ENCODE measurements at regions not wholly inside any gene's neighbourhood (a gene's known extent, or its start where the extent isn't known, plus 50 kb on each side); places are given as distances from the start of the nearest gene placed in this dataset.

- DNase-seq: no peak
- Histone ChIP-seq H3K36me3 (ENCODE audit: control insufficient read depth in 2 of 3, insufficient read depth in 3 of 3, low read length in 3 of 3) (no peaks in the 10 kb centered on the region), H3K27ac (ENCODE audit: low read depth in 2 of 2, low read length in 2 of 2) (no peak overlapping the region), H3K9me3 (ENCODE audit: control insufficient read depth in 2 of 3, insufficient read depth in 1 of 3, low read length in 3 of 3) (no peaks in the 10 kb centered on the region), H3K9ac (ENCODE audit: low read length in 3 of 3) (no peak overlapping the region), H3K27me3 (ENCODE audit: control insufficient read depth, insufficient read depth, low read length) (no peaks in the 10 kb centered on the region), H3K4me1 (ENCODE audit: control insufficient read depth in 2 of 3, insufficient read depth in 2 of 3, low read depth in 1 of 3, low read length in 3 of 3) (no peaks in the 10 kb centered on the region), H3K4me3 (ENCODE audit: low read length in 3 of 3) (no peak overlapping the region)
- peak; percentile 86 for FAIRE-seq
- no peak for TF ChIP-seq CTCF (IDR thresholded peaks at IDR 0.05; ENCODE audit: borderline replicate concordance, extremely low read depth, insufficient read depth)
- intact Hi-C loops (cut with DNase I): no loop called here
These were observed 162.1 kb upstream of the SOX5 start for GRCh38 chr12:24111616-24112015.

GRCh38 chr12:24111086-24111485, 161.6 kb upstream of the SOX5 start:
- no peaks in the 10 kb centered on the region for H3K36me3 ChIP-seq (ENCODE audit: control insufficient read depth in 2 of 3, insufficient read depth in 3 of 3, low read length in 3 of 3)
- H3K9me3 ChIP-seq (ENCODE audit: control insufficient read depth in 2 of 3, insufficient read depth in 1 of 3, low read length in 3 of 3): no peaks in the 10 kb centered on the region
- TF ChIP-seq CTCF (IDR thresholded peaks at IDR 0.05; ENCODE audit: borderline replicate concordance, extremely low read depth, insufficient read depth): no peak
- FAIRE-seq: no peak
- H3K27me3 ChIP-seq (ENCODE audit: control insufficient read depth, insufficient read depth, low read length): no peaks in the 10 kb centered on the region
- no peak overlapping the region for H3K27ac ChIP-seq (ENCODE audit: low read depth in 2 of 2, low read length in 2 of 2)
- no peak overlapping the region for H3K4me3 ChIP-seq (ENCODE audit: low read length in 3 of 3)
- H3K9ac ChIP-seq (ENCODE audit: low read length in 3 of 3): no peak overlapping the region
- no peaks in the 10 kb centered on the region for H3K4me1 ChIP-seq (ENCODE audit: control insufficient read depth in 2 of 3, insufficient read depth in 2 of 3, low read depth in 1 of 3, low read length in 3 of 3)
- intact Hi-C loops (cut with DNase I): no loop called here
- DNase-seq: no peak

GRCh38 chr12:24109381-24110039, 160.0 kb upstream of the SOX5 start:
- no peaks in the 10 kb centered on the region for H3K4me1 ChIP-seq (ENCODE audit: control insufficient read depth in 2 of 3, insufficient read depth in 2 of 3, low read depth in 1 of 3, low read length in 3 of 3)
- no peak overlapping the region for H3K9ac ChIP-seq (ENCODE audit: low read length in 3 of 3)
- peak; percentile 51 for TF ChIP-seq CTCF (IDR thresholded peaks at IDR 0.05; ENCODE audit: borderline replicate concordance, extremely low read depth, insufficient read depth)
- H3K9me3 ChIP-seq (ENCODE audit: control insufficient read depth in 2 of 3, insufficient read depth in 1 of 3, low read length in 3 of 3): no peaks in the 10 kb centered on the region
- no peaks in the 10 kb centered on the region for H3K27me3 ChIP-seq (ENCODE audit: control insufficient read depth, insufficient read depth, low read length)
- intact Hi-C loops (cut with DNase I): no loop called here
- H3K27ac ChIP-seq (ENCODE audit: low read depth in 2 of 2, low read length in 2 of 2): no peak overlapping the region
- H3K36me3 ChIP-seq (ENCODE audit: control insufficient read depth in 2 of 3, insufficient read depth in 3 of 3, low read length in 3 of 3): no peaks in the 10 kb centered on the region
- FAIRE-seq (peak; percentile 46), DNase-seq (peak in 1 of 5 donors; percentile 28)
- H3K4me3 ChIP-seq (ENCODE audit: low read length in 3 of 3): no peak overlapping the region

- no peak overlapping the region for H3K9ac ChIP-seq (ENCODE audit: low read length in 3 of 3)
- H3K27me3 ChIP-seq (ENCODE audit: control insufficient read depth, insufficient read depth, low read length): no peaks in the 10 kb centered on the region
- FAIRE-seq: no peak
- H3K36me3 ChIP-seq (ENCODE audit: control insufficient read depth in 2 of 3, insufficient read depth in 3 of 3, low read length in 3 of 3): no peaks in the 10 kb centered on the region
- no peaks in the 10 kb centered on the region for H3K4me1 ChIP-seq (ENCODE audit: control insufficient read depth in 2 of 3, insufficient read depth in 2 of 3, low read depth in 1 of 3, low read length in 3 of 3)
- DNase-seq: no peak
- intact Hi-C loops (cut with DNase I): no loop called here
- no peak overlapping the region for H3K4me3 ChIP-seq (ENCODE audit: low read length in 3 of 3)
- TF ChIP-seq CTCF (IDR thresholded peaks at IDR 0.05; ENCODE audit: borderline replicate concordance, extremely low read depth, insufficient read depth): no peak
- no peaks in the 10 kb centered on the region for H3K9me3 ChIP-seq (ENCODE audit: control insufficient read depth in 2 of 3, insufficient read depth in 1 of 3, low read length in 3 of 3)
- no peak overlapping the region for H3K27ac ChIP-seq (ENCODE audit: low read depth in 2 of 2, low read length in 2 of 2)
These were observed 153.2 kb upstream of the SOX5 start for GRCh38 chr12:24102676-24103075.

All from kidney (tissue), 13 donors.